Endodermal cell (in vitro differentiated cells): ENCODE measurements at regions not wholly inside any gene's neighbourhood (a gene's known extent, or its start where the extent isn't known, plus 50 kb on each side); places are given as distances from the start of the nearest gene placed in this dataset.
A peak's percentile ranks its signal among the peaks of the same experiment; 100 is the strongest.

ENCODE experiments used
- DNase-seq: peaks from one replicate; pipeline ENCODE4 v3.0.0-alpha.2; 2017
- H3K27ac ChIP-seq: 2 replicates; pipeline ENCODE4 v1.5.1; 2013; ENCODE audit warnings: mild to moderate bottlenecking, low read depth, low read length, moderate library complexity
- H3K27me3 ChIP-seq: 2 replicates; pipeline ENCODE4 v1.6.1; 2013; ENCODE audit warnings: mild to moderate bottlenecking, low read length, moderate library complexity; ENCODE audit not compliant: insufficient read depth, control insufficient read depth, poor library complexity, severe bottlenecking
- H3K36me3 ChIP-seq: 2 replicates; pipeline ENCODE4 v1.7.0; 2013; ENCODE audit warnings: mild to moderate bottlenecking, low read length, moderate library complexity; ENCODE audit not compliant: control insufficient read depth, insufficient read depth
- H3K4me1 ChIP-seq: one replicate; pipeline ENCODE4 v1.7.0; 2013; ENCODE audit warnings: low read length; ENCODE audit not compliant: control insufficient read depth, insufficient read depth
- H3K4me3 ChIP-seq: 2 replicates; pipeline ENCODE4 v1.5.1; 2013; ENCODE audit warnings: mild to moderate bottlenecking, low read length, moderate library complexity
- H3K9ac ChIP-seq: 2 replicates; pipeline ENCODE4 v1.6.1; 2013; ENCODE audit warnings: mild to moderate bottlenecking, low read length, moderate library complexity; ENCODE audit not compliant: poor library complexity, severe bottlenecking; ENCODE audit errors: extremely low read depth
- H3K9me3 ChIP-seq: 2 replicates; pipeline ENCODE4 v1.6.1; 2013; ENCODE audit warnings: mild to moderate bottlenecking, low read length, moderate library complexity; ENCODE audit not compliant: control insufficient read depth
- H3K27ac Mint-ChIP-seq: 2 replicates; pipeline ENCODE4 v1.8.0; 2020; ENCODE audit warnings: mixed read lengths
- H3K27me3 Mint-ChIP-seq: 2 replicates; pipeline ENCODE4 v1.8.0; 2021; ENCODE audit warnings: mild to moderate bottlenecking, mixed read lengths; ENCODE audit not compliant: insufficient read depth
- H3K36me3 Mint-ChIP-seq: 2 replicates; pipeline ENCODE4 v1.8.0; 2020; ENCODE audit warnings: low read depth, mixed read lengths
- H3K4me1 Mint-ChIP-seq: 2 replicates; pipeline ENCODE4 v1.8.0; 2020; ENCODE audit warnings: mixed read lengths
- H3K4me3 Mint-ChIP-seq: 2 replicates; pipeline ENCODE4 v1.8.0; 2020; ENCODE audit warnings: mild to moderate bottlenecking, moderate library complexity, mixed read lengths
- H3K9me3 Mint-ChIP-seq: 2 replicates; pipeline ENCODE4 v1.8.0; 2020; ENCODE audit warnings: mild to moderate bottlenecking, mixed read lengths
- CTCF ChIP-seq: fragments of 200-600 bp; sonication (generic); conservative IDR thresholded peaks from 2 replicates; pipeline ENCODE4 v1.5.0; 2021; ENCODE audit warnings: antibody characterized with exemption, mild to moderate bottlenecking
- WGBS, 2 experiments: methylation state at CpG; one replicate each; pipeline versions ENCODE4 v1.1.5 to v1.1.7; 2013; ENCODE audit warnings: missing lambda C conversion rate in 2 of 2, mixed read lengths in 1 of 2; ENCODE audit not compliant: insufficient coverage in 1 of 2, insufficient read length in 1 of 2; 5-methylcytosine and 5-hydroxymethylcytosine counted together

- TF ChIP-seq CTCF = no peak
- DNase-seq = no peak
- peaks cover 2% of the 10 kb centered on the region for H3K4me1 Mint-ChIP-seq
- peaks cover 33% of the 10 kb centered on the region for H3K9me3 Mint-ChIP-seq
- H3K27me3 Mint-ChIP-seq = no peaks in the 10 kb centered on the region
- H3K27ac Mint-ChIP-seq = peak overlapping the region; percentile 36
- Histone ChIP-seq H3K4me3 (no peak overlapping the region), H3K9ac (no peak overlapping the region), H3K36me3 (no peaks in the 10 kb centered on the region), H3K4me1 (no peaks in the 10 kb centered on the region), H3K9me3 (peaks cover 10% of the 10 kb centered on the region), H3K27me3 (no peaks in the 10 kb centered on the region), H3K27ac (no peak overlapping the region)
- WGBS, 2 experiments = 81% methylated on average over 3 of the region's 6 CpGs; no CpG with 5 or more reads in 1 of the 2 experiments
- H3K4me3 Mint-ChIP-seq = no peak overlapping the region
- peaks cover 11% of the 10 kb centered on the region for H3K36me3 Mint-ChIP-seq
Observed at GRCh38 chrX:6849716-6850414, 297.6 kb upstream of the STS start.

DNA sequence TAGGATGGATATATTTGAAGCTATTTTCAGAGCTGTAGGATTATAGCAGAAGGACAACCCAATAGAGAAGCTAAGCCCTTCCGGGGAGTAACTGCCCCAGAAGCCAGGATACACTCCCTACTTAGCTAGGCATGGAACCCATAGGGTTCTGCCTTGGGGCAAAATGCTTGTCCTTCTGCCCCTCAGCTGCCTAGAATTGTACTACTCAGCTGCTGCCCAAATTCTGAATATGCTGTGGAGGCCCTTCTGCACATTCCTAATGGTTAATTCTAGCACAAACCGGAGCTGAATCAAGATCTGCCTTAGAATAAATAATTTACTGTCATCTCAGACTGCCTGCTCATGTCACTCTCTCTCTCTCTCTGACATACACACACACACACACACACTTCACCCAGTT is 297.7 kb upstream of the VCX3A start:
- Mint-ChIP-seq H3K4me1 (no peaks in the 10 kb centered on the region), H3K27ac (no peak overlapping the region), H3K27me3 (no peaks in the 10 kb centered on the region), H3K36me3 (no peaks in the 10 kb centered on the region), H3K9me3 (no peaks in the 10 kb centered on the region), H3K4me3 (no peak overlapping the region)
- Histone ChIP-seq H3K27me3 (no peaks in the 10 kb centered on the region), H3K9ac (no peak overlapping the region), H3K9me3 (no peaks in the 10 kb centered on the region), H3K4me1 (no peaks in the 10 kb centered on the region), H3K27ac (no peak overlapping the region), H3K4me3 (no peak overlapping the region), H3K36me3 (no peaks in the 10 kb centered on the region)
- 89% methylated on average over 2 of the region's 2 CpGs; no CpG with 5 or more reads in 1 of the 2 experiments for WGBS, 2 experiments
- TF ChIP-seq CTCF = no peak
- DNase-seq = no peak

DNA sequence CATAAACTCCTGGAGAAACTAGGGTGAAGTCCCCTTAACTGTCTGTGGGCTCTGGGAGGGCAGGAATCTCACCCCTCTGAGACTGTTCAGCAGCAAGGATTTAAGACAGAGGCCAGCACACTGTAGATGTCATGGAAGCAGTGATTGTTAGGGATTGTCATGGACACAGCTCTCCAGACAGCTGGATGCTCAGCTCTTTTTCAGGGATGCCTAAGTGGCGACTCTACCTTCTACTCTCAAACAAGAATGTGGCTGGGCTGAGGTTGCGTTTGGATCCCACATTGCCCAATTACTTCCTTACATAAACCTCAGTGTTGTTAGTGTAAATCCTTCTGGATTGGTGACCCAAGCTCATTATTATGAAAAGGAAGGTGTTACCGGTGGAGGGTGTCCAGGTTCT is 291.9 kb upstream of the VCX3A start:
- no peak overlapping the region for H3K4me3 ChIP-seq

More for the DNA sequence above, 291.9 kb upstream of the VCX3A start:
- H3K9ac ChIP-seq = no peak overlapping the region
- TF ChIP-seq CTCF = no peak
- DNase-seq = peak; percentile 41
- no peaks in the 10 kb centered on the region for H3K9me3 Mint-ChIP-seq
- no peak overlapping the region for H3K27ac ChIP-seq
- H3K36me3 Mint-ChIP-seq = no peaks in the 10 kb centered on the region
- no peaks in the 10 kb centered on the region for H3K27me3 ChIP-seq
- 100% methylated on average over 1 of the region's 3 CpGs; no CpG with 5 or more reads in 1 of the 2 experiments for WGBS, 2 experiments
- H3K4me1 ChIP-seq = no peaks in the 10 kb centered on the region
- no peaks in the 10 kb centered on the region for H3K4me1 Mint-ChIP-seq
- no peaks in the 10 kb centered on the region for H3K36me3 ChIP-seq
- H3K4me3 Mint-ChIP-seq = no peak overlapping the region
- no peak overlapping the region for H3K27ac Mint-ChIP-seq
- H3K27me3 Mint-ChIP-seq = no peaks in the 10 kb centered on the region
- no peaks in the 10 kb centered on the region for H3K9me3 ChIP-seq
